Panc1 (cell line): ENCODE measurements at regions not wholly inside any gene's neighbourhood (a gene's known extent, or its start where the extent isn't known, plus 50 kb on each side); places are given as distances from the start of the nearest gene placed in this dataset.

Experiments
- ATAC-seq: fragments of 200-7000 bp; cut with Tn5 transposase; 2 replicates; pipeline ENCODE4 v1.9.1; 2020; ENCODE audit warnings: mild to moderate bottlenecking, moderate library complexity
- BruUV-seq: library from RNA; stranded (reverse); fragments of 400-500 nt; replicated peaks from 2 replicates; lab custom pipeline; 2021; lab: Mats Ljungman, UMichigan
- CTCF ChIA-PET: fragments of 300-600 bp; sonication (Branson Sonifier 250); formaldehyde crosslinking; loops from one replicate; lab custom pipeline; 2022; ENCODE audit warnings: antibody characterized with exemption; lab: Charles Lee
- POLR2A ChIA-PET: fragments of 300-600 bp; sonication (Branson Sonifier 250); formaldehyde crosslinking; loops from one replicate; lab custom pipeline; 2022; ENCODE audit warnings: antibody characterized with exemption; lab: Charles Lee
- DNase-seq: peaks from one replicate; pipeline ENCODE4 v3.0.0-alpha.2; 2010; ENCODE audit warnings: low read depth, low spot score
- H3K27ac ChIP-seq: 2 replicates; pipeline ENCODE4 v1.5.1; 2011; ENCODE audit warnings: mild to moderate bottlenecking, low read length, inconsistent platforms
- H3K27me3 ChIP-seq: fragments of 200-500 bp; sonication (Bioruptor generic); 2 replicates; pipeline ENCODE4 v1.6.0; 2014; ENCODE audit warnings: low read length, inconsistent platforms; ENCODE audit not compliant: control insufficient read depth, insufficient read depth
- H3K36me3 ChIP-seq: fragments of 200-500 bp; sonication (Bioruptor generic); 2 replicates; pipeline ENCODE4 v1.5.1; 2014; ENCODE audit warnings: inconsistent platforms, mild to moderate bottlenecking, low read length, moderate library complexity; ENCODE audit not compliant: control insufficient read depth, insufficient read depth
- H3K4me1 ChIP-seq: 2 replicates; pipeline ENCODE4 v1.5.1; 2011; ENCODE audit warnings: inconsistent platforms, mild to moderate bottlenecking, low read length, moderate library complexity; ENCODE audit not compliant: control insufficient read depth, insufficient read depth
- H3K4me3 ChIP-seq, 2 experiments: 2 replicates each; pipeline ENCODE4 v1.5.1; 2011 to 2012; ENCODE audit warnings: low read depth in 2 of 2, low read length in 2 of 2, mild to moderate bottlenecking in 2 of 2, inconsistent platforms in 1 of 2, moderate library complexity in 1 of 2
- H3K9me3 ChIP-seq: fragments of 200-500 bp; sonication (Bioruptor generic); 2 replicates; pipeline ENCODE4 v1.5.1; 2014; ENCODE audit warnings: low read depth, mild to moderate bottlenecking, inconsistent platforms, low read length, moderate library complexity; ENCODE audit not compliant: control insufficient read depth, insufficient read depth
- POLR2AphosphoS5 ChIP-seq: IDR thresholded peaks from 2 replicates; pipeline ENCODE4 v1.6.1; 2012; ENCODE audit warnings: mild to moderate bottlenecking, low read depth, low read length, moderate library complexity
- REST ChIP-seq, 2 experiments: IDR thresholded peaks; 2 replicates each; pipeline ENCODE4 v1.6.1; 2011 to 2012; ENCODE audit warnings: low read depth in 2 of 2, control low read depth in 1 of 2, low read length in 1 of 2, mild to moderate bottlenecking in 1 of 2, moderate library complexity in 1 of 2; ENCODE audit not compliant: insufficient read depth in 1 of 2
- SIN3A ChIP-seq: IDR thresholded peaks from 2 replicates; pipeline ENCODE4 v1.6.1; 2012; ENCODE audit warnings: low read depth, mild to moderate bottlenecking, low read length, moderate library complexity, borderline replicate concordance; ENCODE audit not compliant: insufficient read depth
- TCF7L2 ChIP-seq: IDR thresholded peaks from 2 replicates; pipeline ENCODE4 v1.6.1; 2011; ENCODE audit warnings: mild to moderate bottlenecking, low read depth, low read length, inconsistent platforms
- in situ Hi-C: cut with HindIII; loops from 2 replicates; pipeline ENCODE4 v1.10.0; 2016; ENCODE audit warnings: low sequenced_read_pairs, low pct_unique_long_range_greater_than_20kb
- intact Hi-C: fragments of 100-400 bp; cut with micrococcal nuclease; formaldehyde crosslinking; loops from one replicate; pipeline ENCODE4 v1.10.0; 2022; ENCODE audit not compliant: unreplicated experiment
- TF ChIP-seq, protein P1 (sequence below): fragments of 450-650 bp; IDR thresholded peaks from 2 replicates; pipeline ENCODE4 v1.5.1; 2017; ENCODE audit warnings: mild to moderate bottlenecking

- ATAC-seq: no peak
- H3K36me3 ChIP-seq: no peaks in the 10 kb centered on the region
- DNase-seq: no peak
- BruUV-seq: no TSS peak
- in situ Hi-C loops (no loop called here), intact Hi-C loops (no loop called here)
- CTCF ChIA-PET: no interaction called here
- no peak overlapping the region for H3K27ac ChIP-seq
- no peaks in the 10 kb centered on the region for H3K9me3 ChIP-seq
- POLR2A ChIA-PET: no interaction called here
- H3K27me3 ChIP-seq: no peaks in the 10 kb centered on the region
- H3K4me3 ChIP-seq: no peak overlapping the region
- no peaks in the 10 kb centered on the region for H3K4me1 ChIP-seq
- no peak for TF ChIP-seq REST (IDR thresholded peaks at IDR 0.05; ENCODE audit: insufficient read depth in 1 of 2, low read depth in 2 of 2, low read length in 1 of 2)
- TF ChIP-seq SIN3A: no peak
- TF ChIP-seq POLR2AphosphoS5: no peak
- TF ChIP-seq, protein P1, sequence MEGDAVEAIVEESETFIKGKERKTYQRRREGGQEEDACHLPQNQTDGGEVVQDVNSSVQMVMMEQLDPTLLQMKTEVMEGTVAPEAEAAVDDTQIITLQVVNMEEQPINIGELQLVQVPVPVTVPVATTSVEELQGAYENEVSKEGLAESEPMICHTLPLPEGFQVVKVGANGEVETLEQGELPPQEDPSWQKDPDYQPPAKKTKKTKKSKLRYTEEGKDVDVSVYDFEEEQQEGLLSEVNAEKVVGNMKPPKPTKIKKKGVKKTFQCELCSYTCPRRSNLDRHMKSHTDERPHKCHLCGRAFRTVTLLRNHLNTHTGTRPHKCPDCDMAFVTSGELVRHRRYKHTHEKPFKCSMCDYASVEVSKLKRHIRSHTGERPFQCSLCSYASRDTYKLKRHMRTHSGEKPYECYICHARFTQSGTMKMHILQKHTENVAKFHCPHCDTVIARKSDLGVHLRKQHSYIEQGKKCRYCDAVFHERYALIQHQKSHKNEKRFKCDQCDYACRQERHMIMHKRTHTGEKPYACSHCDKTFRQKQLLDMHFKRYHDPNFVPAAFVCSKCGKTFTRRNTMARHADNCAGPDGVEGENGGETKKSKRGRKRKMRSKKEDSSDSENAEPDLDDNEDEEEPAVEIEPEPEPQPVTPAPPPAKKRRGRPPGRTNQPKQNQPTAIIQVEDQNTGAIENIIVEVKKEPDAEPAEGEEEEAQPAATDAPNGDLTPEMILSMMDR: no peak
- no peak for TF ChIP-seq TCF7L2
These were observed 239.5 kb downstream of the GXYLT1 start for GRCh38 chr12:41905073-41905758.

DNA sequence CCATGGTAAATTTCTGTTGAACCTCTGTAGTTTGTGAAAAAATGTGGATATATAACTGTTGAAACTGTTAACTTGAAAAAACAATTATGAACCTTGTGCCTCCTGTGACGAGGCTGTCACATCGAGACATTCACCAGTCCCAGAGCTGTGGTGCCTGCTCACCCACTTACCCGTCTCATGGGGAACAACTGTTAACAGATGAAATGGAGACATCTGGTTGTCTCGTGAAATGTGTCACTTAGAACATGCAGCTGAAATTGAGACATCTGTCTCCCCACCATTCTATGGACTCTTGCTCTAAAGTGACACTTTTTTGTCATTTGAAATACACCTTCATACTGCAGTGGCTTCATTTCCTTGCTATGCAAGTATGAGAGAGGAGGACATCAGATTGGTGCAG, 240.6 kb downstream of the GXYLT1 start:
- H3K27ac ChIP-seq: no peak overlapping the region
- BruUV-seq: no TSS peak
- ChIA-PET POLR2A (no interaction called here), CTCF (no interaction called here)
- H3K9me3 ChIP-seq: no peaks in the 10 kb centered on the region
- intact Hi-C loops: no loop called here
- H3K27me3 ChIP-seq: no peaks in the 10 kb centered on the region
- no peak overlapping the region for H3K4me3 ChIP-seq
- no peaks in the 10 kb centered on the region for H3K36me3 ChIP-seq
- H3K4me1 ChIP-seq: no peaks in the 10 kb centered on the region
- TF ChIP-seq POLR2AphosphoS5: no peak
- TF ChIP-seq REST (IDR thresholded peaks at IDR 0.05; ENCODE audit: insufficient read depth in 1 of 2, low read depth in 2 of 2, low read length in 1 of 2): no peak
- TF ChIP-seq SIN3A: no peak
- TF ChIP-seq TCF7L2: no peak
- TF ChIP-seq, protein P1: no peak
- in situ Hi-C loops: no loop called here
- DNase-seq: no peak
- no peak for ATAC-seq
